Activated T-helper 1 cell treated with anti-CD3 and anti-CD28 coated beads, Interleukin-12 subunit alpha, Interleukin-12 subunit beta, Interleukin-2, Interleukin-4 antibody, amounts not matched to agents 30 ng/mL and 10 ng/mL and 1 ng/mL, durations not matched to agents 14 hours and 24 hours and 36 hours (primary cell): ENCODE measurements at regions not wholly inside any gene's neighbourhood (a gene's known extent, or its start where the extent isn't known, plus 50 kb on each side); places are given as distances from the start of the nearest gene placed in this dataset.

Experiments
- DNase-seq: peaks from one replicate; pipeline ENCODE4 v3.0.0; 2021; ENCODE audit warnings: low spot score
- H3K27ac Mint-ChIP-seq: one replicate; pipeline ENCODE4 v1.8.0; 2021; ENCODE audit warnings: mild to moderate bottlenecking, mixed read lengths
- H3K27me3 Mint-ChIP-seq: one replicate; pipeline ENCODE4 v1.8.0; 2022; ENCODE audit warnings: mild to moderate bottlenecking, moderate library complexity, mixed read lengths; ENCODE audit not compliant: insufficient read depth
- H3K36me3 Mint-ChIP-seq: one replicate; pipeline ENCODE4 v1.8.0; 2021; ENCODE audit warnings: low read depth, mixed read lengths
- H3K4me1 Mint-ChIP-seq: one replicate; pipeline ENCODE4 v1.8.0; 2021; ENCODE audit warnings: low read depth, mixed read lengths
- H3K4me3 Mint-ChIP-seq: one replicate; pipeline ENCODE4 v1.8.0; 2021; ENCODE audit warnings: mild to moderate bottlenecking, moderate library complexity, mixed read lengths
- H3K9me3 Mint-ChIP-seq: one replicate; pipeline ENCODE4 v1.8.0; 2021; ENCODE audit warnings: mixed read lengths
- intact Hi-C: fragments of 100-400 bp; cut with micrococcal nuclease; formaldehyde crosslinking; loops from one replicate; pipeline ENCODE4 v1.15.1; 2024

- intact Hi-C loops, result no loop called here
- Mint-ChIP-seq H3K27ac (no peak overlapping the region), H3K4me1 (no peaks in the 10 kb centered on the region), H3K27me3 (no peaks in the 10 kb centered on the region), H3K9me3 (no peaks in the 10 kb centered on the region), H3K36me3 (no peaks in the 10 kb centered on the region), H3K4me3 (no peak overlapping the region)
- no peak for DNase-seq
Measured at GRCh38 chr14:85475113-85475512, 54.8 kb upstream of the FLRT2 start.

- DNase-seq, result no peak
- Mint-ChIP-seq H3K27me3 (no peaks in the 10 kb centered on the region), H3K4me1 (no peaks in the 10 kb centered on the region), H3K36me3 (no peaks in the 10 kb centered on the region), H3K4me3 (no peak overlapping the region), H3K27ac (no peak overlapping the region), H3K9me3 (no peaks in the 10 kb centered on the region)
- intact Hi-C loops, result no loop called here
Measured at GRCh38 chr14:85479306-85479705, 50.6 kb upstream of the FLRT2 start.

- intact Hi-C loops, result no loop called here
- no peaks in the 10 kb centered on the region for H3K4me1 Mint-ChIP-seq
- no peak overlapping the region for H3K27ac Mint-ChIP-seq
- H3K27me3 Mint-ChIP-seq, result no peaks in the 10 kb centered on the region
- no peak for DNase-seq
- H3K36me3 Mint-ChIP-seq, result no peaks in the 10 kb centered on the region
- no peaks in the 10 kb centered on the region for H3K9me3 Mint-ChIP-seq
- no peak overlapping the region for H3K4me3 Mint-ChIP-seq
Measured at GRCh38 chr14:85479771-85480170, 50.2 kb upstream of the FLRT2 start.
